ENCODE measurements at regions not wholly inside any gene's neighbourhood (a gene's known extent, or its start where the extent isn't known, plus 50 kb on each side); places are given as distances from the start of the nearest gene placed in this dataset.

DNA sequence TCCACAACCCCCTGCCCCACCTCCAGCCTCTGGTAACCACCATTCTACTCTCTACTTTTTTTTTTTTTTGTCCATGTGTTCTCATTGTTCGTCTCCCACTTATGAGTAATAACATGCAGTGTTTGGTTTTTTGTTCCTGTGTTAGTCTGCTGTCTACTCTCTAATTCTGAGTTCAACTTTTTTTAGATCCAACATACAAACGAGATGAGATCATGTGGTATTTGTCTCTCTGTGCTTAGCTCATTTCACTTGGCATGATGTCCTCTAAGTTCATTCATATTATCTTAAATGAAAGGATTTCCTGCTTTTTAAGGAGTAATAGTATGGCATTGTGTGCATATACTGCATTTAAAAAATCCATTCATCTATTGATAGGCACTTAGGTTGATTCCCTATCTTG is 130.9 kb downstream of the NMUR2 start:
- no peak for FAIRE-seq
- no peak for DNase-seq (ENCODE audit: low spot score in 2 of 2)

DNA sequence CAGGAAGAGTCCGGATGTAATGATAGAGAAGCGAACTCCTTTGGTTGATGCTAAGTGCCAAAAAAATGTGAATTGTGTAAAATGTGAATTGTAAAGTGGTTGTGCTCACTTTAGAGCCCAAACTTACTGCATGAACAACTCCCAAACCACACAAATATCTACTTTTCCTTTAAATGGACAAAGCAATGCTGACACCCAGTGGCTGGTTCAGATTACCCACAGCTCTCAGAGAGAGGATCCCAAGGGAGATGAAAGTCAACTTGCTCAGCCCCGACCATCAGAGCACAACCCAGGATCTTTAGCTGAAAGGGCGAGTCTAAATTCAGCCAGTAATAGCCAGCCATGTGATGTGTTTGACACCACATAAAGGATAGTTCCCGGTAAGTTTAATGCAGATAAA is 133.7 kb downstream of the NMUR2 start:
- FAIRE-seq (no peak), DNase-seq (ENCODE audit: low spot score in 2 of 2) (no peak)

- DNase-seq (ENCODE audit: low spot score in 2 of 2) = no peak
- FAIRE-seq = no peak
Measured at GRCh38 chr5:152270096-152270495, 135.0 kb downstream of the NMUR2 start.

DNA sequence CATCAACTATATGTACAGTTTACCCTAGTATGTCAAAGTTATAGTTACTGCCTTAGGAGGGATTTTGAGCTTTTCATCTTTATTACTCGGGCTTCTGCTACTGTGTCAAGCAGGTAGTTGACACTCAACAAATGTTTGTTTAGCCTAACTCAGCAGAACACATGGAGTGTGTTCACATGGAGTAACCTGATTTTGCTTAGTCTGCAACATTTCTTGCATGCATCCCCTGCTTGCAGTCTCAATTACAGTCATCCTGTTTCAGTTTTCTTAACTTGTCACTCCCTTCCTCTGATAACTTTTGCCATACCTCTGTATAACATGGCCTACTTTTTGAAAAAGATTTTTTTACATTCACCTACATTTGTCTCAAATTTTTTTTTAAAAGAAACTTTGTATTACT is 135.5 kb downstream of the NMUR2 start:
- FAIRE-seq (no peak), DNase-seq (ENCODE audit: low spot score in 2 of 2) (no peak)

DNA sequence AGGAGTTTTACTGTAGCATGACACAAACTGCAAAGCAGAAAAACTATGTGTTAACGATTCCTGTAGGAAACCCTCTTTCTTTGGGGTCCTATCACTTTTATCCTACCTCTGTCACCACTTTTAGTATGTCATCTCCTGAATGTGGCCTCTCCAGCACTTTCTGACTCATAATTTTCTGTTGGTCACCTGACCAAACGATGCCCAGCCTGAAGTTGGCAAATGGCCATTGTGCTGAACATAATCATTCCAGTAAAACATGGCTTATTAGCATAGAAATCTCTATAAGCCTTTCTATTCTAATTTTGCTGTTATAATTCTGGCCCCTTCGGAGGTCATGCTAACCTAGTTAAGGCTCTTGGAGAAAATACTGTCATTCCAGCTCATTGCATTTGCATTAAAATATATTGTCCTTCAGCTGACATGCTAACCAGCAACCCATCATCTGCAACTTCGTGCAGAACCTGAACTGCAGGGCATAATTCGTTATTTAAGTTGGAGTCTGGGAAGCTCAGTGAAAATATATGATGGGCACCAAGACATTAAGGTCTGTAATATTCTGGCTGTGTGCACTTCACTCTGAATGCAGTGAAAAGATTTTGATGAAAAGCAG is 140.3 kb downstream of the NMUR2 start:
- DNase-seq (ENCODE audit: low spot score in 2 of 2) = no peak
- no peak for FAIRE-seq

- DNase-seq (ENCODE audit: low spot score in 2 of 2) (no peak), FAIRE-seq (no peak)
Measured at GRCh38 chr5:152262667-152263066, 142.4 kb downstream of the NMUR2 start.

DNA sequence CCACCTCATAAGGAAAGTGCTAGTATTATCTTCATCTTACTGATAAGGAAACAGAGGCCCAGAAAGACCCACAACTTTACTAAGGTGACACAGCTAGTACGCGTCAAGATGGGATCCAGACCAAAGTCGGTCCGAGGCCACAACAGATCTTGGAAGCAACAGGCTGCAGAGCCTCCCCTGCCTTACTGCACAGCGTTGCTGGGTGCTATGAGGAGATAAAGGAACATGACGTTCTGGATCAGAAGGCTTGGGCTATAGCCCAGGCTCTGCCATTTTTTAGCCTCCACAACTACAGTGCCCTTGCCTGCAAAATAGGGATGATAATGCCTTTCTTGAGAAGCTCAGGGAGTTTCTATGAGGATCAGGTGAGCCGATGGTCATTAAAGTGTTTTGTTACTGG is 144.1 kb downstream of the NMUR2 start:
- DNase-seq (ENCODE audit: low spot score in 2 of 2) = no peak
- no peak for FAIRE-seq

- DNase-seq (ENCODE audit: low spot score in 2 of 2) = no peak
- no peak for FAIRE-seq
Measured at GRCh38 chr5:152259702-152260101, 145.4 kb downstream of the NMUR2 start.

DNA sequence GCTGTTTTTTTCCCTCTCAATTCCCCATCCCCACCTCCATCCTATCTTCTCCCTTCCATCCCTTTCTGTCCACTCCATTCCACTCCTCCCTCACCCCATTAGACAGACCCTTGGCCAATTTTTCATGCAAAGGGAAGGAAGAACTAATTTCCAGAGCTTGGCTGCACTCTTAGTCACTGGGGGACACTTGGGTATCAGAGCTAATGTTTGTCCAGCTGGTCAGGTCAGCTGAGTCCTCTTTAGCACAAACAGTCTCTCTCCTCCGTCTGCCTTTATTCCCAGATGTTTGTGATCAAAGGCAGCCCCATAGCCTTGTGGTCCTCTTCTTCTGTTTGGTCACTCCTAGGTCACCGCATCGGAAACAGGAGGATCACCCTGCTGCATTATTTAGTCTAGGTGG is 148.5 kb downstream of the NMUR2 start:
- DNase-seq (ENCODE audit: low spot score in 2 of 2) (no peak), FAIRE-seq (no peak)

DNA sequence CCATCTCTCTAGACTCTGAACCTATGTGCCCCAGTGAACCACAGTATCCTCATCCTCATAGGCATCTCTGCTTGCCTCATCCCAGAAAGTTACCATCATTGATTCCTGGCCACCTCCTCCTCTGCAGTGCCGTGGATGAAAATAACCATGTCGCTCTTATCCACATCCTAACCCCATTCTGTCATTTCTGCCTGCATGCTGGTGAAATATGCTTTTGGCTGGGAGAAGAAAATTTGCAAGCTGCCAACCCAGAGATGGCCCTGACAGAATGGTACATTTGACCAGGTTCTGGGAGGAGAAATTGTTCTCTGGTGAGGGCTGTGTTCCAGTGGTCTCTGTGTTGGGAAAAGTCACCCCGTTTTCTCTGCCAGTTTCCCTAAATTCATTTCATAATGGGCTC is 149.7 kb downstream of the NMUR2 start:
- FAIRE-seq (no peak), DNase-seq (ENCODE audit: low spot score in 2 of 2) (no peak)

GRCh38 chr5:152247850-152248385 is 157.2 kb downstream of the NMUR2 start:
- DNase-seq (ENCODE audit: low spot score in 2 of 2) (no peak), FAIRE-seq (no peak)

GRCh38 chr5:152246401-152246800 is 158.7 kb downstream of the NMUR2 start:
- DNase-seq (ENCODE audit: low spot score in 2 of 2) (no peak), FAIRE-seq (no peak)

DNA sequence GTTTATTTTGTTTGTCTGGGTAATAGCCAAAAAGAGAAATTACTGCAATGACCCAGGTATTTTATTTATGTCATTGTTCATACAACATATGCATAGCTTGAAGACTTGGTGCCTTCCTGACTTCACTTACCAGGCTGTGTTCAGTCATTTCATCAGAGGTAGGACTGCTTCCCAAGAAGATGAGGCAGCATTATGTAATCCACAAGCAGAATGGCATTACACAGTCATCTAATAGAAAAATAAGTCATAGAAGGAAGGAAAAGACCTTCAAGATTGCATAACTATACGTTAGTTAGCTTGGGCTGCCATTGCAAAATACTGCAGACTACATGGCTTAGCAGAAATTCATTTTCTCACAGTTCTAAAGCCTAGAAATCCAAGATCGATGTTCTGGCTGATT is 167.5 kb downstream of the NMUR2 start:
- DNase-seq (ENCODE audit: low spot score in 2 of 2) (no peak), FAIRE-seq (no peak)

DNA sequence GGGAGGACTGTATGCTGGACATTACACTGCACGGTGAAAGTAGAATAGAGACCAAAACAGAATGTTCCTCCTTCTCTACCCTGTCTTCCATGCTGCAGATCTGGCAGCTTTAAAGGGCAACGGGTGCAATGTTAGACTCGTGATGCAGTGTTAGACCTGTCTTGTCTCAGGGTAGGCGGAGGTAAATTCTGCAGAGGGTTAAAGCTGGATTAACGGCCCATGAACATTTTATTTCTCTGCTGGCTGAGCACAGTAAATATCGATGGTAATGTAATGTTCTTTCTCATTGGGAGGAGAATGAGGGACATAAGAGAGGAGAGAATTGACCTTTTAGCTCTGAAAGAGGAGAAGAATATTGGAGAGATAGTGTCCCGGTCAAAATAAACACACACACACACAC is 178.9 kb downstream of the NMUR2 start:
- no peak for FAIRE-seq
- DNase-seq (ENCODE audit: low spot score in 2 of 2) = no peak

- no peak for FAIRE-seq
- DNase-seq (ENCODE audit: low spot score in 2 of 2) = no peak
Measured at GRCh38 chr5:152221721-152222629, 183.1 kb downstream of the NMUR2 start.

- DNase-seq (ENCODE audit: low spot score in 2 of 2) (no peak), FAIRE-seq (no peak)
Measured at GRCh38 chr5:152218694-152219093, 186.4 kb downstream of the NMUR2 start.

- DNase-seq (ENCODE audit: low spot score in 2 of 2) (no peak), FAIRE-seq (no peak)
Measured at GRCh38 chr5:152205804-152206203, 199.3 kb downstream of the NMUR2 start.

DNA sequence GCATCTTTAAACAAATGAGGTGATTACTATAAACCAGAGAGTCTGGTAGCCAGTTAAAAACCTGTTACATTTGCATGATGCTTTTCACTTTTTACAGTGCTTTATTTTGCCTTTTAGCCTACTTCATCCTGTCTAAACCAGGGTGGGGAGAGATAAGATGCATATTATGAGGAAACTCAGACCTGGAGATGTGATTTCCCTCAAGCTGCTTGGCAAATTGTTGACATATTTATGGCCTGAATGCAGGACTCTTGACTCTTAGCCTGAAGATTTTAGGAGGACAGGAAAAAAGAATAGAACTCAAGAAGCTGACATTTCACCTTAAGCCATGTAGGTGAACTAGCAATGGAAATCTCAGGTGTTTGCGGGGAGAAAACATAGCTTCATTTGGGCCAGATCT is 202.8 kb downstream of the NMUR2 start:
- no peak for FAIRE-seq
- DNase-seq (ENCODE audit: low spot score in 2 of 2) = no peak

GRCh38 chr5:152193391-152194107 is 211.5 kb downstream of the NMUR2 start:
- no peak for DNase-seq (ENCODE audit: low spot score in 2 of 2)
- FAIRE-seq = no peak

DNA sequence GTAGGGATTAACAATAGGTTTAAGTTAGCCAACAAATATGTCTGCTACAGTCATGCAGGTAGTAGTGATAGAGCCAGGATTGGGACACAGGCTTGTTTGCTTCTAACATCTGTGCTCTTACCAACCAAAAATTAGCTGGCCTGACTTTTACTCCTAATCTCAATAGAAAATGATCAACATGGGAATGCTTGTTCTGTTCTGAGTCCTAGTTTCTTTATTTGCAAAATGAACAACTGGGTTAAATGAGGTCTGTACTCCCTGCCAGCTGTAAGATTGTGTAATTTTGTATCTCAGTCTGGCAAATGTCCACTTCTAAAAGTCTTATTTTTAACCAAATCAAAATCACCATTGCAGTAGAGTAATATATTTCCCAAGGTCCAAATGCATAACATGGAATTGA is 216.8 kb downstream of the NMUR2 start:
- no peak for FAIRE-seq
- no peak for DNase-seq (ENCODE audit: low spot score in 2 of 2)

- no peak for FAIRE-seq
Measured at GRCh38 chr5:152187668-152188067, 217.4 kb downstream of the NMUR2 start.

More at GRCh38 chr5:152187668-152188067, 217.4 kb downstream of the NMUR2 start:
- no peak for DNase-seq (ENCODE audit: low spot score in 2 of 2)

Measured in frontal cortex (tissue), 3 donors.